PC-3 (cell line): ENCODE measurements at regions not wholly inside any gene's neighbourhood (a gene's known extent, or its start where the extent isn't known, plus 50 kb on each side); places are given as distances from the start of the nearest gene placed in this dataset.

Experiments
- CTCF ChIP-seq: fragments of 300-600 bp; sonication (generic); conservative IDR thresholded peaks from 2 replicates; pipeline ENCODE4 v1.5.1; 2017; ENCODE audit warnings: antibody characterized with exemption, low read depth, mild to moderate bottlenecking, low read length
- EZH2 ChIP-seq: fragments of 300-600 bp; sonication (generic); IDR thresholded peaks from one replicate; pipeline ENCODE4 v1.6.1; 2017; ENCODE audit warnings: antibody characterized with exemption, mild to moderate bottlenecking, low read length; ENCODE audit not compliant: unreplicated experiment
- EZH2phosphoT487 ChIP-seq: fragments of 300-600 bp; sonication (generic); IDR thresholded peaks from 2 replicates; pipeline ENCODE4 v1.6.1; 2018; ENCODE audit warnings: mild to moderate bottlenecking, antibody characterized with exemption, low read length, borderline replicate concordance

GRCh38 chr1:29502225-29502910 lies 266.0 kb downstream of the PTPRU start:
- no peak for TF ChIP-seq CTCF
- TF ChIP-seq EZH2: no peak
- no peak for TF ChIP-seq EZH2phosphoT487
